ENCODE measurements at regions not wholly inside any gene's neighbourhood (a gene's known extent, or its start where the extent isn't known, plus 50 kb on each side); places are given as distances from the start of the nearest gene placed in this dataset.
"Not testable (repeated sequence)": the region's sequence is repeated elsewhere in the genome, so short reads cannot be mapped to it uniquely, and the experiment has no call there.

- no peak for DNase-seq
These were observed 837.7 kb downstream of the REEP3 start for GRCh38 chr10:64358907-64359306.

DNA sequence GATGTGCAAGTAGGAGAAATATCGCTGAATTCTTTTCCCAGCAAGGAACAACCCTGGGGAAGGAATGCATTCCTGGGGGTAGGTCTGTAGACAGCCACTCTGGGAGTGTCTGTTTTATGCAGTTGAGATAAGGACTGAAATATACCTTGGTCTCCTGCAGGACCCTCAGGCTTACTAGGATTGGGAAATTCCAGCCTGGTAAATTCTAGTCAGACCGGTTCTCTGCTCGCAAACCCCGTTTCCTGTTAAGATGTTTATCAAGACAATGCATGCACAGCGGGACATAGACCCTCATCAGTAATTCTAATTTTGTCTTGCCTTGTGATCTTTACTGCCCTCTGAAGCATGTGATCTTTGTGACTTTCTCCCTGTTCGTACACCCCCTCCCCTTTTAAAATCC lies 839.0 kb downstream of the REEP3 start:
- DNase-seq = not testable (repeated sequence)

DNA sequence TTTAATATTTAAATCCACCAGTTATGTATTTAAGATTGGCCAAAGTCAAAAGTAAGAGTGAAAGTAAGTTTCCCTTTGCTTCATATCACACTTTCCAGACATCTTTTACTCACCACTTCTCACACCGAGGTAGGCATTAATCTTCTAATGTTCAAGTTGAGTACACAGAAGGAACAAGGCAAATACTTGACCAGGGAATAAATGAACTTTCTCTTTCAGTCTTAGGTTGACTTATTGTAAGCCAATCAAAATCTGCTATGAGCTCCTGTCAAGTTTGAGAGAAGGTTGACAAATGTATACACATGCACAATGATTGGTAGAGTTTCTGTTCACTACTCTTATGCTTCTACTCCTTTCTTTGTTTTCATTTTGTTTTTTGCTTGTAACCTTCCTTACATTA lies 842.5 kb downstream of the REEP3 start:
- DNase-seq = no peak

GRCh38 chr10:64365663-64366062 lies 844.5 kb downstream of the REEP3 start:
- no peak for DNase-seq

- no peak for DNase-seq
These were observed 847.1 kb downstream of the REEP3 start for GRCh38 chr10:64368298-64368697.

- DNase-seq = no peak
These were observed 848.9 kb downstream of the REEP3 start for GRCh38 chr10:64369885-64370773.

DNA sequence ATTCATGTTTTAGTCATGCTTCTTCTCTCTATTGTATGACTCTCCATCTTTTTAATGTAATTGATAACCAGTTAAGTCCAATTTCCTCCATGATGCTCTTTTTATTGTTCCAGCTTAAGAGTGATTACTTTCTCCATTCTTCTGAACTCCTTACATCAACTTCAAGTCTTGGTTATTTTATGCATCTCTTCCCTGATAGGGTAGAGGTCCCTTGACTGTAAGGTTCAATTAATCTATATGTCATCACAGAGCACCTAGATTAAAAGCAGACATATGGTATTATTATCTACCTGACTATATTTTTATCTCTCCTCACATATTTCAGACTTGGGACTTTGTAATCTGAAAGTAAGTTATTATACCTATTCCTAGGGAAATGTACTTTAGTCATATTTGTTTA lies 853.1 kb downstream of the REEP3 start:
- no peak for DNase-seq

GRCh38 chr10:64376167-64376566 lies 855.0 kb downstream of the REEP3 start:
- DNase-seq = no peak

DNA sequence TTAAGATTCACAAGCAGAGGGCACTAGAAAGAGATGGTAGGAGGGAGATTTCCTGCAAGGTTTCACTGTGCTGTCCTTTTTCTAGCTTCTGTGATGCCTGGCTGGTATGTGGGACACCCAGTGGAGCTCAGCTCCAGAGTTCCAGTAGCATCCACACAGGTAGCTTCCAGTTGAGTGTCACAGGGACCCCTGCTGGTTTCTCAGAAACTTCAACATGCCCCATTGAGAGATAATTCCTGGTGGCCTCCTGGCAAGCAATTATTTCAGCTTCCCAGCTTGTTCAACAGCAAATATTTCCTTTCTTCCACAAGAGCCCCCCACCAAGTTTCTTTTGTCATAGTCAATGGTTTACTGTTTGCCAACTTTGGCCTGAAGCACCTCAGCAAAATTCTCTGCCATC lies 858.7 kb downstream of the REEP3 start:
- DNase-seq = no peak

- no peak for DNase-seq
These were observed 864.2 kb downstream of the REEP3 start for GRCh38 chr10:64385355-64385754.

- DNase-seq = no peak
These were observed 873.5 kb downstream of the REEP3 start for GRCh38 chr10:64394744-64395143.

DNA sequence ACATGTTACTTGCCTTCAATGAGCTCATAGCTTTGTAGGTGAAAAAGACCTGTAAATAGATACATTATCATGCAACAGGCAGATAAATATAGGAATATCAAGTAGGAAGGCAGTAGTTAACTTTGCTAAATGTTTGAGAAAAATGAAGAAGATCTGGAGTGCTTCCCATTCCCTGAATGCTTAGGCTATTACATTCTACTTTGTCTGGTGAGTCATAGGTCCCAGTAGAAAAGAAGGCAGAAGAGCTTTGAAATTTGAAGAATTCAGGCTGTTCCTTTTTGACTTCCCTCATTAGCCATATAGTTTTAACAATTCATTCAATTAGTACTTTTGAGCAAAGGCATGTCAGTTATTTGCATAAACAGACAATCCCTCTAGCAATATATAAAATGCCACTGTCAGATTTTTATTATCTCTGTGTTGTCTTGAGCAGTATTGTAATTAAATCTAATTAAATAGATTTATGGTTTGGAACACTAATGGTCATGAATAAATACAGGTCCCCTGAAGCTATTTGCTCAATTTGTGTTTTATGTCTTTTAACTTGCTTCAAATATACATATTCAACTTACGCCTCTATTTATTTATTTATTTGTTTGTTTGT lies 875.0 kb downstream of the REEP3 start:
- DNase-seq = no peak

DNA sequence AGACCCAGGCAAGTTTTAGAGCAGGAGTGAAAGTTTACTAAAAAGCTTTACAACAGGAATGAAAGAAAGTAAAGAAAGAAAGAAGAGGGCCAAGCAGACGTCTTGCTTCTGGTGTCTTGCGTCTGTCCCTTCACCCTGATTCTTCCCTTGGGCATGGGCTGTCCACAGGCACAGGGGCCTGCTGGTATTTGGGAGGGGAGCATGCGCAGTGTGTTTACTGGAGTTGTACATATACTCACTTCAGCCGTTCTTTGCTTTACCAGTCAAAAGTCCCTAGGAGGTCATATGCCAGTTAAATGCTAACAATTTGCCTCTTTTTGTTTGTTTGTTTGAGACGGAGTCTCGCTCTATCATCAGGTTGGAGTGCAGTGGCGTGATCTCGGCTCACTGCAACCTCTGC lies 875.9 kb downstream of the REEP3 start:
- no peak for DNase-seq

DNA sequence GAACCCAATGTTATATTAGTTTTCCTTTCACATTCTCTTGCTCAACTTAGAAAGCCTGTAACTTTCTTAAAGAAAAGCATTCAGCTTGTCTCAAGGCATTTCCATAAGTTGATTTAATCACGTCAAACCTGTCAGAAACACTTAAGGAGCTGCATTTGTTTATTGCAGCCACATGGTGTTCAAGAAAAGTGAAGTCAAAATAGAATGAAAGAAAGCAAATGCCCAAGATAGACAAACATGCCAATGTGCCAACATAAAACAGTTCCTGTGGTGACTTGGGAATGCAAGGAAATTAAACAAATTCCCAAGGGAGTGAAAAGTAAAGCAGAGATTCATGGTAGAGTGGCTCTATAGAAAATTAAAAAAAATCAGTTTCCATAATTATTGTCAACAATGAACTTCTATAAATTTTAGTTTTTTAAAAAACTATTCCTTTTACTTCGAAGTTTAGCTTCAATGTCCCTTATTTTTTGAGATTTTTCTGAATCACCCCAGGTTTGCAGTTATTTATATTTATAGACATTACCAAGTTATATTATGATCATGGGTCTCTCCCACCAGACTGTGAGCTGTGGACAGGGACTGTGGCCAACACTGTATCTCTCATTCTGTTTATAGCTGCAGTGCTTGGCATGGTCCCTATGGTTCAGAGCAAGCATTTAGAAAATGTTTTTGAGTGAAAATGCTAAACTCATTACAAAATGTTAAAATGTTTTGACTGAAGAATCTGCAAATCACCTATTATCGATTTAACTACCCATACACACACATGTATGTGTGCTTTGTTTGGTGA lies 887.4 kb downstream of the REEP3 start:
- DNase-seq = no peak

DNA sequence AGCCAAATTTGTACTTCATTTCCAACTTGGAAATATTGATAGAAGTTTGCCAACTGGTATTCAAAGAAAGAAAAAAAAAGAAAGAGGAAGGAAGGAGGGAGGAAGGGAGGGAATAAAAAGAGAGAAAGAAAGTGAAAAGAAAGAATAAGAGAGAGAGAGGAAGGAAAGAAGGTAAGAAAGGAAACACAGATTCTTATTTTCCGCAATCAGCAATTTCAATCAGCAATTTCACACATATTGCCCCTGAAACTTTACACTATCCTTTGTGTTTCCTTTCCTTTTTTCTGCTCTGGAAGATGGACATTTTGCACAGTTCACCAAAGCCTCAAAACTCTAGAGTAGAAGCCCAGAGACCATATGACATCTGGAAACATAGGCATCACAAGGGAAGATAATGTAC lies 888.1 kb downstream of the REEP3 start:
- DNase-seq = no peak

DNA sequence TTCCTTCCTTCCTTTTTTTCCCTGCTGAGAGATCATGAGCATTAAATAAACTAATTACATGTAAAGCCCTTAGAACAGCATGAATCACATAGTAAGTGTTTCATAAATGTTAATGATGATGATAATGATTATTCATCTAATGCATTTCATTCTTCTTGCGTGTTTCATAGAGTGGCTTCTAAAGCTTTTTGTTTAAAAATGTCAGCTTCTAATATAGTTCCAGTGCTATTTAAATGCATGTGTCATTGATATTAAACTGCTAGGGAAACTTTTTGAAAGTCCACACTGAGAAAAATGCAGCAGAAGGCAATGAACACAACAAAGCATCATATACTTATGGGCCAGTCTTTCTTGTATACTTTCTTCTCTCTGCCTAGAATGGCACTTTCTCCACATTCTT lies 894.8 kb downstream of the REEP3 start:
- DNase-seq = no peak

- no peak for DNase-seq
These were observed 898.3 kb downstream of the REEP3 start for GRCh38 chr10:64419461-64419860.

GRCh38 chr10:64426745-64427144 lies 905.5 kb downstream of the REEP3 start:
- no peak for DNase-seq

DNA sequence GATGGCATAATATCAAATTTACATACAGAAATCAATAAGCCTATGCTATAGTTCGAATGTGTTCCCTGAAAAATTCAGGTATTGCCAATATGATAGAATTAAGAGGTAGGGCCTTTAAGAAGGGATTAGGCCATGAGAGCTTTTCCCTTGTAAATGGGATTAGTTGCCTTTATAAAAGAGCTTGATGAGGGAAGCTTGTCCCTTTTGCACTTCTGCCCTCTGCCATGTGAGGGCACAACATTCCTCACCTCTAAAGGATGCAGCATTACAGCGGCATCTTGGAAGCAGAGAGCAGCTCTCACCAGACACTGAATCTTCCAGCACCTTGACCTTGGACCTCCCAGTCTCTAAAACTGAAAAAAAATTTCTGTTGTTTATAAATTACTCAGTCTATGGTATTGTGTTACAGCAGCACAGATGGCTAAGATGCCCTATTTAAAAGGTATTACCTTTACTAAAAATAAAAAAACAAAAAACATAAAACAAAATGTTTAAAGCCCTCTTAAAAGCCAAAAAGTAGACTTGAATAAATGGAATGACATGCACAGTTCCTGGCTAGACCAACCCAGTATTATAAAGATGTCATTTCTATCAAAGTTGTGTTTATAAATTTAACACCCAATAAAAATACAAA lies 909.6 kb downstream of the REEP3 start:
- DNase-seq = no peak

DNA sequence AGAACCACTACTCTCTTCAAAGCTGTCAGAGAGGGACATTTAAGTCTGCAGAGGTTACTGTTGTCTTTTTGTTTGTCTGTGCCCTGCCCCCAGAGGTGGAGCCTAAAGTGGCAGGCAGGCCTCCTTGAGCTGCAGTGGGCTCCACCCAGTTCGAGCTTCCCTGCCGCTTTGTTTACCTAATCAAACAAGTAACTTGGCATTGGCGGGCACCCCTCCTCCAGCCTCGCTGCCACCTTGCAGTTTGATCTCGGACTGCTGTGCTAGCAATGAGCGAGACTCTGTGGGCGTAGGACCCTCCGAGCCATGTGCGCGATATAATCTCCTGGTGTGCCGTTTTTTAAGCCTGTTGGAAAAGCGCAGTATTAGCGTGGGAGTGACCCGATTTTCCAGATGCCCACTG lies 920.7 kb downstream of the REEP3 start:
- DNase-seq = not testable (repeated sequence)

- DNase-seq = no peak
These were observed 923.0 kb downstream of the REEP3 start for GRCh38 chr10:64444163-64444562.

GRCh38 chr10:64444564-64444963 lies 923.4 kb downstream of the REEP3 start:
- no peak for DNase-seq

GRCh38 chr10:64449603-64450002 lies 928.4 kb downstream of the REEP3 start:
- DNase-seq = no peak

Data from CD4-positive, alpha-beta T cell treated with Interleukin-21 for 1 hour (primary cell).